OCI-LY3 (cell line): ENCODE measurements at regions not wholly inside any gene's neighbourhood (a gene's known extent, or its start where the extent isn't known, plus 50 kb on each side); places are given as distances from the start of the nearest gene placed in this dataset.

Experiments used
- CTCF ChIP-seq: fragments of 200-600, 300-600 bp; sonication (generic); IDR thresholded peaks from 2 replicates; pipeline ENCODE4 v1.5.1; 2014; ENCODE audit warnings: antibody characterized with exemption, low read length, low read depth
- EZH2phosphoT487 ChIP-seq: fragments of 200-600 bp; shearing (Covaris generic); IDR thresholded peaks from 2 replicates; pipeline ENCODE4 v1.6.1; 2018; ENCODE audit warnings: antibody characterized with exemption, mixed run types, low read depth

GRCh38 chr3:194034346-194035336 lies 101.3 kb upstream of the HES1 start:
- TF ChIP-seq CTCF (no peak), EZH2phosphoT487 (no peak)
